ENCODE measurements at regions not wholly inside any gene's neighbourhood (a gene's known extent, or its start where the extent isn't known, plus 50 kb on each side); places are given as distances from the start of the nearest gene placed in this dataset.
"Not testable (repeated sequence)": the region's sequence is repeated elsewhere in the genome, so short reads cannot be mapped to it uniquely, and the experiment has no call there.

GRCh38 chr17:64800987-64801386, 118.3 kb downstream of the LRRC37A3 start:
- DNase-seq, result not testable (repeated sequence)

GRCh38 chr17:64800361-64800895, 118.8 kb downstream of the LRRC37A3 start:
- not testable (repeated sequence) for DNase-seq

GRCh38 chr17:64799543-64800188, 119.6 kb downstream of the LRRC37A3 start:
- not testable (repeated sequence) for DNase-seq

- DNase-seq, result not testable (repeated sequence)
Observed at GRCh38 chr17:64798961-64799360, 120.3 kb downstream of the LRRC37A3 start.

GRCh38 chr17:64798489-64798790, 120.8 kb downstream of the LRRC37A3 start:
- DNase-seq, result not testable (repeated sequence)

GRCh38 chr17:64797746-64798488, 121.4 kb downstream of the LRRC37A3 start:
- not testable (repeated sequence) for DNase-seq

GRCh38 chr17:64795342-64795741, 123.9 kb downstream of the LRRC37A3 start:
- DNase-seq, result not testable (repeated sequence)

- not testable (repeated sequence) for DNase-seq
Observed at GRCh38 chr17:64794548-64795274, 124.6 kb downstream of the LRRC37A3 start.

GRCh38 chr17:64794113-64794512, 125.2 kb downstream of the LRRC37A3 start:
- DNase-seq, result not testable (repeated sequence)

GRCh38 chr17:64792793-64793575, 126.3 kb downstream of the LRRC37A3 start:
- not testable (repeated sequence) for DNase-seq

- DNase-seq, result not testable (repeated sequence)
Observed at GRCh38 chr17:64792276-64792675, 127.0 kb downstream of the LRRC37A3 start.

- DNase-seq, result not testable (repeated sequence)
Observed at GRCh38 chr17:64791691-64792090, 127.6 kb downstream of the LRRC37A3 start.

- DNase-seq, result not testable (repeated sequence)
Observed at GRCh38 chr17:64791226-64791625, 128.1 kb downstream of the LRRC37A3 start.

GRCh38 chr17:64790690-64791089, 128.6 kb upstream of the SMURF2 start:
- DNase-seq, result not testable (repeated sequence)

- not testable (repeated sequence) for DNase-seq
Observed at GRCh38 chr17:64790193-64790592, 128.1 kb upstream of the SMURF2 start.

GRCh38 chr17:64789061-64789445, 126.9 kb upstream of the SMURF2 start:
- not testable (repeated sequence) for DNase-seq

- no peak for DNase-seq
Observed at GRCh38 chr17:64788286-64789060, 126.4 kb upstream of the SMURF2 start.

GRCh38 chr17:64787921-64788271, 125.8 kb upstream of the SMURF2 start:
- DNase-seq, result no peak

GRCh38 chr17:64787255-64787920, 125.3 kb upstream of the SMURF2 start:
- DNase-seq, result no peak

- DNase-seq, result no peak
Observed at GRCh38 chr17:64786337-64786736, 124.2 kb upstream of the SMURF2 start.

GRCh38 chr17:64785011-64785421, 122.9 kb upstream of the SMURF2 start:
- no peak for DNase-seq

Measured in cerebellar nuclear complex (tissue), 1 donor.